ENCODE measurements at regions not wholly inside any gene's neighbourhood (a gene's known extent, or its start where the extent isn't known, plus 50 kb on each side); places are given as distances from the start of the nearest gene placed in this dataset.

DNA sequence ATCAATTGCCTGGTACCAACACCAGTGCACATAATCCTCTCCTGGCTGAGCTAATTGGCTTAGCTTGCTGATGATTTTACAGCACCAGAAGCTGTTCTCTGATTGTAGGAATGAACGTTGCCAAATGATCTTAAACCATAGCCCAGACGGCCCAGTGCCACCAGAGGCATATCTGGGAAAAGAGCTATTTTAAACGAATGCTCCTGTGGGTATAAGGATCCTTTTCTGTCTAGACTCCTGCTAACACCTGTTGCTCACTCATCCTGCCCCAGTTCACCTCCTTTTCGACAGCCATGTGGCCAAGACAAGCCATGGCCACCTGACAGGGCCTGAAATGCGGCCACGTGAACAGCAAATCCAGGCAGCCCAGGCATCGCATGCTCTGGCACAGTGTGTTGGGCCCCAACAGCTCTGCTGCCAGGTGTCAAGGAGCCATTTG, 289.9 kb upstream of the SLC30A5 start:
- TF ChIP-seq, protein P1, sequence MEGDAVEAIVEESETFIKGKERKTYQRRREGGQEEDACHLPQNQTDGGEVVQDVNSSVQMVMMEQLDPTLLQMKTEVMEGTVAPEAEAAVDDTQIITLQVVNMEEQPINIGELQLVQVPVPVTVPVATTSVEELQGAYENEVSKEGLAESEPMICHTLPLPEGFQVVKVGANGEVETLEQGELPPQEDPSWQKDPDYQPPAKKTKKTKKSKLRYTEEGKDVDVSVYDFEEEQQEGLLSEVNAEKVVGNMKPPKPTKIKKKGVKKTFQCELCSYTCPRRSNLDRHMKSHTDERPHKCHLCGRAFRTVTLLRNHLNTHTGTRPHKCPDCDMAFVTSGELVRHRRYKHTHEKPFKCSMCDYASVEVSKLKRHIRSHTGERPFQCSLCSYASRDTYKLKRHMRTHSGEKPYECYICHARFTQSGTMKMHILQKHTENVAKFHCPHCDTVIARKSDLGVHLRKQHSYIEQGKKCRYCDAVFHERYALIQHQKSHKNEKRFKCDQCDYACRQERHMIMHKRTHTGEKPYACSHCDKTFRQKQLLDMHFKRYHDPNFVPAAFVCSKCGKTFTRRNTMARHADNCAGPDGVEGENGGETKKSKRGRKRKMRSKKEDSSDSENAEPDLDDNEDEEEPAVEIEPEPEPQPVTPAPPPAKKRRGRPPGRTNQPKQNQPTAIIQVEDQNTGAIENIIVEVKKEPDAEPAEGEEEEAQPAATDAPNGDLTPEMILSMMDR (IDR thresholded peaks at IDR 0.05 in 8 of 11, conservative IDR thresholded peaks at IDR 0.05 in 3 of 11), result no peak
- no peak for TF ChIP-seq POLR2AphosphoS5 (IDR thresholded peaks at IDR 0.05)
